ENCODE measurements at regions not wholly inside any gene's neighbourhood (a gene's known extent, or its start where the extent isn't known, plus 50 kb on each side); places are given as distances from the start of the nearest gene placed in this dataset.

- TF ChIP-seq ZNF646 (CRISPR knock-in tag; IDR thresholded peaks at IDR 0.05) (no peak; the same call in 1 of the 2 replicates), POGZ (CRISPR knock-in tag; IDR thresholded peaks at IDR 0.05) (0 out of 2 replicates have a peak, but pooled peaks have one; percentile 20), FOSL1 (CRISPR knock-in tag; IDR thresholded peaks at IDR 0.05; ENCODE audit: borderline replicate concordance) (no peak), SOX5 (CRISPR knock-in tag; IDR thresholded peaks at IDR 0.05; ENCODE audit: borderline replicate concordance) (peak; percentile 63; the same call in 1 of the 2 replicates), ZNF138 (CRISPR knock-in tag; IDR thresholded peaks at IDR 0.05; ENCODE audit: low read depth) (no peak), STAG1 (CRISPR knock-in tag; IDR thresholded peaks at IDR 0.05) (no peak), HNRNPLL (IDR thresholded peaks at IDR 0.05; ENCODE audit: low read depth, low read length, poor library complexity, severe bottlenecking) (no peak), HDAC1 (CRISPR knock-in tag; IDR thresholded peaks at IDR 0.05) (peak; percentile 41; the same call in 1 of the 2 replicates), FOXP4 (CRISPR knock-in tag; IDR thresholded peaks at IDR 0.05) (0 out of 2 replicates have a peak, but pooled peaks have one; percentile 28), HNF1A (IDR thresholded peaks at IDR 0.05; ENCODE audit: low read depth) (no peak), HNF1A (CRISPR knock-in tag; IDR thresholded peaks at IDR 0.05; ENCODE audit: borderline replicate concordance) (peak; percentile 39; the same call in 1 of the 2 replicates), CCDC6 (CRISPR knock-in tag; IDR thresholded peaks at IDR 0.05) (no peak)
- TF ChIP-seq, protein P1, sequence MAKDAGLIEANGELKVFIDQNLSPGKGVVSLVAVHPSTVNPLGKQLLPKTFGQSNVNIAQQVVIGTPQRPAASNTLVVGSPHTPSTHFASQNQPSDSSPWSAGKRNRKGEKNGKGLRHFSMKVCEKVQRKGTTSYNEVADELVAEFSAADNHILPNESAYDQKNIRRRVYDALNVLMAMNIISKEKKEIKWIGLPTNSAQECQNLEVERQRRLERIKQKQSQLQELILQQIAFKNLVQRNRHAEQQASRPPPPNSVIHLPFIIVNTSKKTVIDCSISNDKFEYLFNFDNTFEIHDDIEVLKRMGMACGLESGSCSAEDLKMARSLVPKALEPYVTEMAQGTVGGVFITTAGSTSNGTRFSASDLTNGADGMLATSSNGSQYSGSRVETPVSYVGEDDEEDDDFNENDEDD (CRISPR knock-in tag; IDR thresholded peaks at IDR 0.05; ENCODE audit: borderline replicate concordance) = no peak
Observed at GRCh38 chr19:31962561-31962996, 382.8 kb upstream of the ZNF507 start (continued).

Data from HepG2 (cell line).